ENCODE measurements at regions not wholly inside any gene's neighbourhood (a gene's known extent, or its start where the extent isn't known, plus 50 kb on each side); places are given as distances from the start of the nearest gene placed in this dataset.

DNA sequence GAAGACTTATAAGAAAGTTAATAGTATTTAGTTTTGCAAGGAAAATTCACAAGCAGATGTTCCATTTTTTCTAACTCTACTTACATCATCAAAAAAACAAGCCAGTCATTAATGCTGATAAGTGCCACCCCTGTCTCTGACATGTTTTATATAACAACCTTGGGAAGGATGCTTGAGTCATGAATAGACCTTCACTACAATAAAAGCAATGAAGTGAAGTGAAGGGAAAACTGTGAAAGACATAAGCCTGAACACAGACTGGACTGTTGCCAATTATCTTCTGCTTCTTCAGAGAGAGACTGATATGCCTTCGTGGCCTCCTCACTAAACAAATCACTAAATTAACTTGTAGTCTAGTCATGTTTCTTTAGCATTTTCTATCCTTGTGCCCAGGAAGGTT, 353.2 kb downstream of the PDHA2 start:
- no peak for DNase-seq

DNA sequence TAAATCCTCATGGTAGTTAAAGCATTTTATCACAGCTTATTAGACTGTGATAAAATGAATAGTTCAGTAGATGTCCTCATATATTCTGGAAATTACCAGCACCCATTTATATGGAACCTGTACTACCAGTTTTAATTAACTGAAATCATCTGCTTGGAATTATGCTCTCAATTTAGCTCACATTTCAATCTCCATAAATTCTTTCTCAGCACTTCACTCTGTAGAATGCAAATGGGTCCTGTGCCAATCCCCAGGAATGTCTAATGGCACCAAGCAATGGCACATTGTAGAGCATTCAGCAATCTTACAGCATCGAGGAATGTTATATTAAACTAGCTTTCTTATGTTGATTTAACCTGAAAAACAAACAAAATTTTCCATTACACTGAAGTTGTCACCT, 355.1 kb downstream of the PDHA2 start:
- DNase-seq = no peak

DNA sequence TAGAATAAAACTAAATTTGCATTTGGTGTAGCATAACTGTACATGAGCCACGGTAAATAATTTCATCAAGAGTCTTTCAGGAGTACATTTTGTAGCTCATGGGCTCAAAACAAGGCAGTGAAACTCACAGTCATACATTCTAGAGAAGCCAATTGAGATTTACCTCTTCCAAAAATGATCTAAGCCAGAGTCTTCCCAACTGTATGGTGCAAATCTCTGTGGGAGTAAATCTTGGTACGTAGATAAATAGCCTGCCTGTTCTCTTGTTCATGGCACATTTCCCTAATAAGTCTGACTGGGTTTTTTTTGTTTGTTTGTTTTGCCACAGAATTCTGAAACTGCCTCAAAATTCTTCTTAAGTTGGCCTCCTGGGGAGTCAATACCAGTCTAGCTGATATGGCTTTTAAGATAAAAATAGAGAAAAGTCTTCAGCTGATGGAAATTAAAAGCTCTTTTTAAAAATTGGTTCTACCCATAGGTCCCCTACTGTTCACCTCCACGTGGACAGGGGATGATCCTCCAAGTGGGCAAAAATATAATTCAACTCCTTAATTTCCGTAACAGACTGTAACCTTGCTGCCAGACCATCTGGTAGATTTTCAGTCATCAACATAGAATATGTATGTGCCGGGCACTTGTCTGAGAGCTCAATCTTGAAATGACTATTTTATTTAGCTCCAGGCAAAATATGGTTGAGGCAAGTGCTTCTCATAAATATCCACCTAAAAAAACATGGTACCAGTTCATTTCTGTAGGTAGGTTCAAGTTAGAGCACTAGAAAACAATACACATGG, 365.4 kb downstream of the PDHA2 start:
- no peak for DNase-seq

DNA sequence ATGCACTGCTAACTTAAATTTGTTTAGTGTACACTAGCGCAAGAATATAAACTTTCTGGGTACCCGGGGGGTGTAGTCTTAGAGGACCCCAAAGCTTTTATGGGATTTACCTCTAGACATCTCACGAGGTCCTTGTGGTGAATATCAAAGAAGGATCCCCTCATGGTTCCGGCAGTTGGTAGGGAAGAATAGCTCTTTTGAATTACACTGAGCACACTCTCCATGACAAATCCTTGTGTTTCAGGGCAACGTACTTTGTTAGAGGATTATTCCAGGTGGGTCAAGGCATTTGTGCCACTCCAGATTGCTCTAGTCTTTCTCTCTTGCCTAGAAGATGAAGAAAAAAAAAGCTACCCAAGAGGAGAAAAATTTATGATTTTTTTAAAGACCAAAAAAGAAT, 387.6 kb downstream of the PDHA2 start:
- DNase-seq = no peak

DNA sequence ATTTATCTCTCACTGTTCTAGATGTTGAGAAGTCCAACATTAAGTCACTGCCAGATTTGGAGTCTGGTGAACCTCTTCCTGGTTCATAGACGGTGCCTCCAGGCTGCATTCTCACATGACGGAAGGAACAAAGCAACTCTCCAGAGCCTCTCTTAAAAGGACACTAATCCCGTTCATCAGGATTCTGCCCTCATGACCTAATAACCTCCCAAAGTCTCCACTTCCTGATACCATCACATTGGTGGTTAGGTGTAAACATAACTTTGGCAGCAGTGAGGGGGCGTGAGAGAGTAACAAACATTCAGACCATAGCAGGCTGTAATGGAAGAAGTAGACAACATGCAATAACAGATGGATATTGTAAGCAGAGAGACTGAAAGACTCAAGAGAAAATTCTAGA, 388.6 kb downstream of the PDHA2 start:
- no peak for DNase-seq

DNA sequence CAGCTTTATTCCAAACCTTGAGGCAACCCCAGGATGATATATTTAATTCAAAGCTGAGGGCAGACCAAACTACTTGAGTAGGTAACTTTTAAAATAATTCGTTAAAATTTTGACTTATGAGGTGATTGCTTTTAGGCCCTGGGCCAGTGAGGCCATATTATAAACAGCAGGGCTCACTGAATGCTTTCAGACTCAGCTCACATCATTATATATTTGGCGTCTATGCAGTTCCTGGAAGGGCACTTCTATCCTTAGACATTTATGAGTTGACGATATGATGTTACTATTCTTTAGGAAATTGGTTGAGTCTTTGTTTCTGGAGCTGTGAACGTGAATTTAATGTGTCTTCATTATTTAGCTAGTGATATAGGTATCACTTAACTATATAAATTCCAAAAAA, 400.1 kb downstream of the PDHA2 start:
- DNase-seq = no peak

DNA sequence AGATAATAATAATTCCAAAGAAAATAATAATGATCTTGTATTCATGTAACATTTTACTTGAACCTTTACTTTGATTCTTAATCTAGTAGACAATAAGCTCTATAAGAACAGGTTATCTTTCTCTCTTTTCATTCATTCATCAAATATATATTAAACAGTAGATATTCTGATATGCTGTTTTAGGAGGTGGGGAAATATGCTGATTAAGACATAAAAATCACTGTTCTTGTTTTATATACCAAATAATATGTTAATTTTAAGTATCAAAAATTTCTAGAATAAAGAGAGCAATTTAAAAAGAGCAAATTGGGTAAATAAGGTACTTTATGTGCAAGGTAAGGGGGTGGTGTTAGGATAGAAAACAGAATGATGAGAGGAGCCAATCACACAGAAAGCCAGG, 401.9 kb downstream of the PDHA2 start:
- DNase-seq = no peak

DNA sequence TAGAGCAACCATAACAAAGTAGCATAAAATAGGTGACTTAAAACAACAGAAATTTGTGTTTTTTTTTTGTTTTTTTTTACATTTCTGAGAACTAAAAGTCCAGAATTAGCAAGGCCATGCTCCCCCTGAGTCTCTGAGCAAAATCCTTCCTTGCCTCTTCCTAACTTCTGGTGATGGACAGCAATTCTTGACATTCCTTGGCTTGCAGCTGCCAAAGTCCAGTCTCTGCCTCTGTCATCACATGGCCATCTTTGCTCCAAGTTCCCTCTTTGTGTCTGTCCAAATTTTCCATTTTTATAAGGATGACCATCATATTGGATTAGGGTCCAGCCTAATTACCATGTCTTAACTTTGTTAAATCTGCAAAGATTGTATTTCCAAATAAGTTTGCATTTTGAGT, 407.2 kb downstream of the PDHA2 start:
- no peak for DNase-seq

DNA sequence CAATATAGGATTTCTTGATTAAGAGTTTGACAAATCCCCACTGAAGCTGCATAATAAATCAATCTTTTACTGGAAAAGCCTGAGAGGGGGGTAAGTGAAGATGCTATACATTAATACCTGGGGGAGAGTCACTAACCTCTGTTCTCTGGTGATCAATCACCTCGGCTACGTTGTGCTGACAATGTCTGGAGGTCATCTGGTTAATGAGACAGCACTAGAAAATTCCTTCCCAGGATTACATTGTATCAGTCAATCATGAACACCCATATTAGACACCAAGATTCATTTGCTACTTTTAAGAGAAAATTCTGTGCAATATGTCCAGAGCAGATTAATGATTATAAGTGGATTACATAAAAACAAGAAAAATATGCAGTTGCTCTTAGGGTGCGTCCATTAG, 408.3 kb downstream of the PDHA2 start:
- DNase-seq = no peak

DNA sequence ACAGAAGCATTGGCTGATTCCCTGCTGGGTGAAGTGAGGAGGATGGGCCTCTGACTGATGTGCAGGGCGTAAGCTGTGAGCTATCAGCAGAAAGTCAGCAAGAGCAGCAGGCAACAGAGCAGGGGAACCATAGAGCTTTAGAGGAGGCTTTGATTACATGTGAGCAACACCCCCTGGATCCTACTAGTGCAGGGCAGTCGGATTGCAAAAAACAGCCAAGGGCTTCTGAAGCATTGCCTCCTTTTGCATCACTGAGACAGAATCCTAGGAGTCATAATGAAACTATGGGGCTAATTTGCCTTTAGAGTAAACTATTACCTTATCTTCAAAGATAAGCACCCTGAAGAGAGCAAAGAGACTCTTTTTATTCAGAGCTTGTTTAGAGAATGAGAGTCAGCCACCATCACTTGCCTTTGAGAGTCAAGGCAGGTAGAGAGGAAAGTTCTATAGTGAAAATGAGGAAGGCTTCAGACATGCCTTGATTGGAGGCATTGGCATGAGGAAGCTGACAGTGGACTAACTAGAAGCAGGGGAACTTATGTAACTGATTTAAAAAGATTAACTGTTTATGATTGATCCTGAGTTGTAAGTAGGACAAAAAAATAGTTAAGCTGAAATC, 420.3 kb downstream of the PDHA2 start:
- DNase-seq = no peak

DNA sequence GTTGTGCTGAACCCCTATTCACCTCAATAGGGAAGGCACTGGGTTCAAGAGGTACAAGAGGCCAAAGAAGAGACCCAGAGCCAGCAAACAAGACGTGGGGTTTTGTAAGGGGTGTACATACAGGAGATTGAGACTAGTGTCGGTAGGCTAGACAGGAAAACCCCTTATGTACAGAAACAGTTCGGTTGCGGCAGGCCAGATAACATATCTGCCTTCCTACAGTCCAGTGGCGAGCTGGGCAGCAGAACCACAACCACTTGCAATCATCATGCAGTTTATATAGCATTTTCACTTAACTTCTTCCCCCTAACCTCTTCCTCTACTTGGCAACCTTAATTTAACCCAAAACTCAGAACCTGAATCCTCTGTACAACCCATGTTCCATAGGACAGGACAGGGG, 422.2 kb downstream of the PDHA2 start:
- DNase-seq = no peak

DNA sequence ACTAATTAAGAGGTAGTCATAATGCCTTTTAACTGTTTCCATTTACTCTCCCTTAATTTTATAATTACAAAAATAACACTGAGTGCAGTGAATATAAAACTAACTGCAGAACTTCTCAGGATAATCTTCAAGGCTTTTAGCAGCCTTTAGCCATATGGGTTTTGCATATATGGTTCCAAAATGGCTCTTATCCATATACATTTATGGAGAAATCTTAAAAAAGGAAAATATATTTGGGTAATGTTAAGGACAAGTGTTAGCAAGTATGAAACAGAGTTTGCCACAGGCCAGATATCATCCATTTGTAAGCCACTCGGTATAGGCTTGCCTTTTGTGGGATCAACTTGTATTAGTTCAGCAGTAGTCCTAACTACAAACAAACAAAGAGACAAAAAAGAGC, 423.4 kb downstream of the PDHA2 start:
- DNase-seq = no peak

DNA sequence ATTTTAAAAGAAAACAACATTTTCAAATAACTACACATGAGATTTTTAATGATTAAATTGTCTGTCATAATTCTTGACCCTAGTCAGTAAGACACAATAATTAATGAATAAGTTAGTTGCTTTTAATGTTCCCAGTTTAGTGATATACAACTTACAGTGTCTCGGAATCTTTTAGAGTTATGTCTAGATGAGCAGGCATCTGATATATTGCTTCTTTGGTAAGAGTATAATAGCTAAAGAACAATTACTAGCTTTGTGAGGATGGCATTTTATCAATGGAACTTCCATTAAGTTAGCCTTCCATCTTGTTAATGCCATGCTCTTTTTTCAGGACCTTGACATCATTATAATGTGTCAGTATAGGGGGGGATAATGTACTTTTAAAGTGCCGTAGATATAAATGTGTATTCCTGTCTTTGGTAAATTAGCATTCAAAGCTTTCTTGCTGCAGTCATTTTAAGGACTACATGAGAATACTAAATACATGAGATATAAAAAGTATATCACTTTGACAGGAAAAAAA, 425.1 kb downstream of the PDHA2 start:
- no peak for DNase-seq

DNA sequence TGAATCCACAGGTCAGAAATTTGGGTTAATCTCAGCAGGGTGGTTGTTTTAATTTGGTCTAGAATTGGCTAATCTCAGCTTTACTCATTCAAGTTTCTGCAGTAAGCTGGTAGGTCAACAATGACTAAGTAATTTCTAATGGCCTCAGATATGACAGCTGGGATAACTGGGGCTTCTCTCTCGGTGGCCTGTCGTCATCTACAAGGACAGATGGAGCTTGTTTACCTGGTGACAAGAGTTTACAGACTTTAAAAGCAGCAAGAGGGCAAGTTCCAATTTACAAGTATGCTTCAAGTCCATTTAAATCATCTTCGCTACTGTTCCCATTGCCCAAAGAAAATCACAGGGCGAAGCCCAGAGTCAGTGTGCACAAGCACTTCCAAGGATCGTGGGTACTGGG, 453.9 kb downstream of the PDHA2 start:
- no peak for DNase-seq

DNA sequence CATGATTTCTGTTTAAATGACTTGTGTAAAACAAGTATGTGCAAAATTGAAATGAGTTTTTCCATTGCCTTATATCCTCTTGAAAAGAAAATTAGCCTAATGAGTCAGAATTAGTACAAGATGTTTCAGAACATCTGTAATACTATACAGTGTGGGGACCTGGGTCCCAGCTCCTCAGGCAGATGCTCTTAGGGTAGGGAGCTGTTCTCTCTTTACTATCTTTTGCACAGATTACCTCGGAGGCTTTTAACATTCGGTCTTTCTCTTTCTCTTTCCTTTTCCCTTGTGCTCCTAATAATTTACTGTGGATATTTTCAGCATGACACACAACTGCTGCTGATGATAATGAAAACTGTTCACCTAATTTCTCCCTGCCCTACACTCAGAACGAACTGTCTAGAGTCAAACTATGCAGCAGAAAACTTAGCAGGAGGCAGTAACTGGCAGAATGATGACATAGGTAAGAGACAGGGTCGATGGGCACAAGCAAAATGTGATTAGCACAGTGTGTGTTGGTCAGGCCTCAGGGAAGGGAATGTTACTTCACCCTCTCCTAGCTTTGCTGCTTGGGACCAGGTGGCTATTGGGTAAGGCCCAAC, 455.3 kb downstream of the PDHA2 start:
- DNase-seq = no peak

DNA sequence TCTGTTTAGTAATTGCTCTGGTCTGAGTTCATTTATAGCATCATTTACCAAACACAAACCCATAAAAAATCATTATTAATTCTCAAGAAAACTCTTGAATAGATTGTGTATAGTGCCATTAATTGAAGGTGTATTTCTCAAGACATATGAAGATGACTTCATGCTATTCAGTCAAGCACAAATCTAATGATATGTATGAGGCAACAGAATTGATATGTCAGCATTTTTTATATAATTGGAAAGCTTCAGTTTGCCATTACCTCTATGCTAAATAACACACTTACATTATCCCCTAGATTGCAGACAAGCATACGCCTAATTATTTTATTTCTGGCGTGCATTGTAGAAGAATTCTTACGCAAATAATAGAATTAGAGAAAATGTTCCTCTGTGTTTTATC, 461.8 kb downstream of the PDHA2 start:
- DNase-seq = no peak

DNA sequence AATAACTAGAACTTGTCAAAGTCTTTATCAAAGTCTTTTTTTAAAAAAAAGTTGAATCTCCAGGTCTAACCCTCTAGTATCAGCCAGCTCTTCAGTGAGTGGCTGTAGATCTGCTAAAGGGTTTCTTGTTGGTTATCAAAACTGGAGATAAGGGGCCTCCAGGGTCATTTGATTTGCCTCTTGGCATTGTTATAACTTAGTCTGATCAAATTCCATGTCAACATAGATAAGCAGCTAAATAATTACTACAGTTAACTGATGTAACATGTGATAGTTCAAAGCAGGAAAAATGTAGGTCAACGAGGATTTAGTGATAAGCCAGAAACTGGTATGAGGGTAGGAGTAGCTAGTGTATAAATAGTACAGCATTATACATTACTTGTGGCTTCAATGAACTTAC, 465.1 kb downstream of the PDHA2 start:
- DNase-seq = no peak

DNA sequence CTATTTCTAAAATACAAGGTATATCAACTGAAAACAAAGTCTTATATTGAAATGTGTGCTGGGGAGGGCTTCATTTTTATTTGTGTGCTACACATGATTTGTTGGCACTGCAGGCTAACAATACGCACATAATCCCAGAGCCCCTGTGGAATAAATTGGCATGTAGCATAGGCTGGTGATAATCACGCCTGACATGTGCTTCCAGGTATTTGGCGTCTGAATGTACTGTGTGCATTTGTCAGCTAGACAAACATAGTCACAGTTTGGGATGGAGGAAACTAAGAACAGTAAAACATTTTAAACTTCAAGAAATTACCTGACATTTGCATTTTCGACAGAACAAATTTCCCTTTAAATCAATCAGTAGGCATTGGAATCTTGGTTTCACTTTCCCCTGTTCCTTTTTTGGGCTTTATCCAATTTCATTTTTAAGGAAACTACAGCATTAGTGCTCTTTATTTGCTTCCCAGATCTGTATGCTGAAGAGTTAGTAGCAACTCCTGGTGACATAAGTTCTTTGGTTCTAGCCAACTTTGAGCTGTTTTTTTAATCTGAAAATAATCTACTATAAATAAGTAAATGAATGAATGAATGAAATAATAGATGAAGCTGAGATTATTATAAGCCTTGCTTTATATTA, 472.3 kb downstream of the PDHA2 start:
- no peak for DNase-seq

DNA sequence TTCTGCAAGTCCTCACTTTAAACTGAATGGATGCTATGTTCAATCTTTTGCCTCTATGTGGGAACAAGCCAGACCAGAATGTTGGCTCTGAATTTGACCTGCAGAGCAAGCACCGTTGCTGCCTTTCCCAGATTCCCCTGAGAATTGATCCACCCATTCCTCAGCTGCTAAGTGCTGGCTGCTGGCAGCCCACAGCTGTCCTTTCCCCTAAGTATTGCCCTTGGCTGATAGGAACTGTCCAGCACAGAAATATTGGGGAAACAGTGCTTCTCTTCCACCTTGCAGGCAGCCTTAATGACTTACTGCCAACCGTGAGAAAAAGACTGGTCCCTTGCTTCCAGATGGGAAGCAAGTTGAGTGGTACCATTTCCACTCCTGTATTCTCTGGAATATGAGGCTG, 475.9 kb downstream of the PDHA2 start:
- no peak for DNase-seq

DNA sequence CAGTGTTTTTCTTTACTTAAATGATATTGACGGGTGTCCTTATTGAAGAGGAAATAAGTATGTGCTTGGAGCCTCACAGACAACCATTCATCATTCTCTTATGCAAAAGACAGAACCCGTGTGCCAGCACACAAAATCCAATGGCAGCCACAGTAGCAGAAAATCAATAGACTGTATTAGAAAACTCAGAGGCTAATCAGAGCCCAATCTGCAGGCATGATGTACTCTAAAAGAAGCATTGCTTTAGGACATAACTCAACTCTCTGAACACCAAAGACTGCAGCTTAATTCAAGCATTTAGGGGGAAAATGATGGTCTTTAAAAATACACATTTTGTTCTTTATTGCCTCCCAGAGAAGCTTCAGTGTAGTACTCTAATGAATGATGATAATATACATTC, 476.9 kb downstream of the PDHA2 start:
- no peak for DNase-seq

DNA sequence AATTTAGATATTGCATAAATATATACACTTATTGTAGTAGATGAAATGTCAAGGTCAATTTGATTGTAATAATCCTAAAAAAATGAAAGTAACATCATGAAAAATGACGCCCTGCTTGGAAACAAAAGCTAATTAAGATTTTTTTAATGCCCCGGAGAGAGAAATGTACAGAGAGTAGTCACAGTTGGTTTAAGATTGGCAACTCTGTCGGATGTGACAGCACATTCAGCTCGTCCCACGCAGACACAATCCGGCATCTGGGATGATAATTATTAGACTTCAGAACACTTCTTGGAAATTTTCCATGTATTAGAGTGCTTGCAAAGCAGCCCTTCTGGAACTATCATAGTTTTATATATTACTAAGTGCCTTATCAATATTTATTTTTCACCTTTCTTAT, 478.0 kb downstream of the PDHA2 start:
- DNase-seq = no peak

DNA sequence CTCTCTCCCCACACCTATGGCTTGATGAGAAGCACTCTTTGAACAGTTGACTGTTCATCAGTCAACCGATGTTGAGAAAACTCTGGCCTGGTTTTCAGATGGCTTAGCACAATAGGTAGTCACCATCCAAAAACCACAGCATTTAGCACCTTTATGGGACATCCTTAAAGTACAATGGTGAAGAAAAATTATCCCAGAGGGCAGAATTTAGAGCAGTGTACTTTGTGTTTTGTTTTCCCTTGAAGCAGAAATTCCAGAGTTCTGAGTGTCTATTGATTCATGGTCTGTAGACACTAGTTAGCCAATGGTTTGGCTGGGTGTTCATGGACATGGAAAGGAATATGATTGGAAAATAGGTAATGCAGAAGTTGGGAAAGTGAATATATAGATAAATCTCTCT, 487.0 kb downstream of the PDHA2 start:
- DNase-seq = no peak

DNA sequence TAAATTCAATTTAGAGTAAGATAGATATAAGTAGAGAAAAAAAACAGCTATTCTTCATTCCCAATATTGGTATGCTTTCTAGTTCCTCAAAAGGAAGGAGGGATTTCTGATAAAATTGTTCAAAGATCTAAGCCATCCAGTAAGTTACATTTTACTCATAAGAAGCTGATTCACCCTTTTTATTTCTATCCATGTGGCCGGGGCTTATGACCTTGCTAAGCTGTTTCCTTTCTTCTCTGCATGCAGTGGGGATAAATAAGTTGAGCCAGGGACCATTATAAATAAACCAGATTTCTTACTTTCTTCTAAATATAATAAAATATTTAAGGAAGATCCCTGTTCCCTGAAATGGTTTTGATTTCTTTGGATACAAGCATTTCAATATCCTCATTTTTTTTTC, 502.3 kb downstream of the PDHA2 start:
- DNase-seq = no peak
